Activated CD4-positive, alpha-beta T cell treated with anti-CD3 and anti-CD28 coated beads, Interleukin-2, amount 50 U/mL, for 24 hours (primary cell): ENCODE measurements at regions not wholly inside any gene's neighbourhood (a gene's known extent, or its start where the extent isn't known, plus 50 kb on each side); places are given as distances from the start of the nearest gene placed in this dataset.

Experiments used
- DNase-seq, 2 donors: peaks; one replicate each; pipeline ENCODE4 v3.0.0-alpha.2; 2020; ENCODE audit warnings: low read depth in 1 of 2, low spot score in 1 of 2

DNA sequence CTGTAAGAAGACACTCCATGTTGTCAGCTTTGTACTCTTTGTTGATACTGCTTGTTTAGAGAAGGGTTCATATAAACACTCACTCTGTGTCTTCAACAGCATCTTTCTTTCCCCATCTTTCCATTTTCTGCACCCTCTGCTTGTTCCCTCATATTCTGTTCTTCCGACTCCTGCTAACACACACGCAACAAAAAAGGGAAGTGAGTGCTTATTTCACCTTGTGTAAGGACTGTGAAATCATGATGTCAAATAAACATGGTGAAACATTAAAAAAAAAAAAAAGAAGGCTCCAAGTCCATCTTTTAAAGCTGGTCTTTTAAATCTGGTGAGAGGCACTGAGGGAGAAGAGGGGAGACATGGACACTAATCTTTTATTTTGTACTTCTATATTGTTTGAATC lies 145.4 kb downstream of the RPAP3 start:
- DNase-seq: no peak

DNA sequence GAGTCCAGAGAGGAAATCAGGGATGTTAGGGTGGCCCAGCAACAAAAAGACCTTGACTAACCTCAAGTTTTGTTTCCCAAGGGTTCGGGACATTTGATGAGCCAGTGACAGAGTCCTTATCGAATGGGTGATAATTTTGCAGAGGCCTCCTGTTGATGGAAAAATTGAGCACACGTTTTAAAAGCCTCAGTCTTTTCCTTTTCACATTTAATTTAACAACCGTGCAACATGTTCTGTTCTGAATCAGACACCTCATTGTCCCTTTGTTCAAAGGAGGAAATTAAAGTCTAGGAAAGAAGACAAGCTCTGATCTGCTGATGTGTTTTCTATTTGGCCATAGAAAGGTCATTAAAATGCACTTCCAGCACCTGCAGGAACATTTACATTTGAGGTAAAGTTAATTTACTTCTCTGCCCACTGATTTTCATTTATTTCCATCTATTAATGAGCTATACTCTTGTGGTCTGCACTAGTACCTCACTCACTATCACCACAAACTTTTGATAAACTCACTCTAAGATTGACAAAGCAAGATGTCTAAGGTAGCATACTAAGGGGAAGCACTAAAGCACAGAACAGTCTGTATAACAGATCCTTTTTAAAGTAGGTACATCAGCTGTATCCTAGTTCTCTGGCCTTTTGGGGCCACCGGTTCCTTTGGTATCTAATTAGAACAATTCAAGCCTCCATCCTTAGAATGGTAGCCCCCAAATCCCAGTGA lies 147.0 kb downstream of the RPAP3 start:
- no peak for DNase-seq

DNA sequence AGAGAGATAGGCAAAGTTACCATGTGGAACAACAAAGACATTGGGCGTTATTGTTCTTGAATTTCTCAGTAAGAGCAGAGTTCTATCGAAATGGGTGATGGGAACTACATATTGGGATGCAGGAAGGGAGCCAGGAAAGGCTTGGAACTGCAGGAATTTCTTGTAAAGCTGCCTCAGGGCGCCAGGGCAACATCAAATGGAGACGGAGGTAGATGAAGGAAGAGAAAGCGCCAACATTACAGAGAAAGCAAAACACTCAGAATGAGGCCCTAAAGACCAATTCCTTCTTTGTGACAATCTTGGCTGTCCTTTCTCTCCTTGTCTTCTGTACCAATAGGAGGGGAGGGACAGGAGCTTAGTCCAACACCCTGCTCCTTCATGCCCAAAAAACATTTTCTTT lies 148.4 kb downstream of the RPAP3 start:
- no peak for DNase-seq

DNA sequence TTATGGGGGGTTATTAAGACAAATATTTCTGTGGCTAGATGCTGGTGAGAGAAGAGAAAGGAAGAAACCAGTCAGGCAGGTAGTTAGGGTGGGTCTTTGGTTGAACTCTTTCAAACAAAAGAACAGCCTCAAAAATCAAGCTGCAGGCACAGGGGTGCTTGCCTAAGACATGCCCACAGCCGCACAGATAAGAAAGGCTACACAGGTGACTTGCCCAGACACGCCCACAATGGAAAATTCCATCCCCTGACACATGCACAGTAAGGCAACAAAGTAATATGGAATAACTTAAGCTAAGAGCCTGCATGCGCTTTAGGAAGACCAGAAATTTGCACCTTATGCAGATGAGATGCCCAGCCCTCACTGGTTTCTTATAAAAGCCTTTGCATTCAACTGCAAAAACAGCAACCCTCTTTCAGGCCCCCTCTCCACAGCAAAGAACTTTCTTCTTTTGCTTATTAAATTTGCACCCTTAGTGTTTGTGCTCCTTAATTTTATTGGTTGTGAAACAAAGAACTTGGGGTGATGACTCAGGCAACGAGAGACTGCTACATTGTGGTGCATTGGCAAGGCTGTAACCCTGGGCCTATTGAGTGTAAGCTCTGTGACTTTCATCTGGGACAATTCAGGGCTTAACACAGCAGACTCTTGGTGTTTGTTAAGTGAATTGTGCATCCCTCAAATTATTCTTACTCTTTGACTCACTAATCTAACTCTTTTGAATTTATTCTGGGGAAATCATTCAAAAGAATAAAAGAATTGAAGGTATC lies 149.4 kb downstream of the RPAP3 start:
- no peak for DNase-seq

DNA sequence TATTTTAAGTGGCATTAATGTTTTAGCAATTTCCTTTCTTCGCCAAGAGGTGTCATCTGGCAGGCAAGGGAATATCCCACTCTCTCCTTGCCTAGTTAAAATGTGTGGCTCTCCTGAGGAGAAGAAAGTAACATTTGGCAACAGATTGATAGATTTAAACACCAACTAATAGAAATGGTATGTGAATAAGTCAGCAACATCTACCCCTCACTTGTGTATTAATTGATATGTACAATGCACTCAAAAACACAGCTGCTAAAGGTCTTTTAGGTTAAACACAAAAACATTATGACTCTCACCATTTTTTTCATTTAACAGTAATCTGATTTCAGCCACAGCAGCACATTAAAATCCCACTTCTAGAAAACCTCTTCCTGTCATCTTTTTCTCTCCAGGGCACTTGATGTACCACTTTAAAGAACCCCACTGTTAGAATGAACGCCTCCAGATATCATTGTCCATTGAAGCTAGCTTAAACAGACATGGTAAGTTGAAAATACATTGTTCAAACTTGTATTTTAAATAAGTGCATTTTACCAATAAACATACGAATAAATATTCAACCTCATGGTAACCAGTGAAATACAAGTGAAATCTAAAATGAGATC lies 151.7 kb downstream of the RPAP3 start:
- no peak for DNase-seq

DNA sequence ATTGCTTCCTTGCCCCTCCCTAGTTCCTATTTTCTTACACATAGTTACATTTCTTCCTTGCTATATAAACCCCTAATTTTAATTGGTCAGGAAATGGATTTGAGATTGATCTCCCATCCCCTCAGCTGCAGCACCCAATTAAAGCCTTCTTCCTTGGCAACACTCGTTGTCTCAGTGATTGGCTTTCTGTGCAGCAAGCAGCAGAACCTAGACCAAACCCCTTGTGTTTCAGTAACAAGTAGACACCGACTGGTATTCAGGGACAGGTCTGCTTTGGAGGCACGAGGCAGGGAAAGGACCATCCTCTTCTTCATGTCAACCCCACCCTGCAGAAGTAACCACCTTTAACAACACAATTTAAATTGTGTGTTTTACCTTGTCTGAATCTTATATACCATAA lies 152.6 kb downstream of the RPAP3 start:
- no peak for DNase-seq

DNA sequence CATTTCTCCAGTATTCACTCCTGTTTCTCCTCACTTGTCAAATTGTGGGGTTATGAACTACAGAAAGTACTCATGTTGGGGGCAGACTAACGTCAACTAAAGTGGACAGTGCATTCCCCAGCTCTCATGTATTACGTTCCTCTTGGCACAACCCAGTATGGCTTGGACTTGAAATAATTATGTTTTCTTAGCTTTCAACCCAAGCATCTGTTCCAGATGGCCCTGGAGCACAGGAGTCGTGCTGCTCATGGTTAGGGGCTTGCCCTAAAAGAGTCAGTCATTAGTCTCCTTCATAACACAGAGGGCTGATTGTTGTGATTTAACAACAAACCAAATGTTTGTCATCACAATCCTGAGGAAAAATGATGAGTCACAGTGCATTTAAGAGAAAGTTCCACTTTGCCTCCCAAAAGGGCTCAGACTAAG lies 154.4 kb downstream of the RPAP3 start:
- DNase-seq: no peak

DNA sequence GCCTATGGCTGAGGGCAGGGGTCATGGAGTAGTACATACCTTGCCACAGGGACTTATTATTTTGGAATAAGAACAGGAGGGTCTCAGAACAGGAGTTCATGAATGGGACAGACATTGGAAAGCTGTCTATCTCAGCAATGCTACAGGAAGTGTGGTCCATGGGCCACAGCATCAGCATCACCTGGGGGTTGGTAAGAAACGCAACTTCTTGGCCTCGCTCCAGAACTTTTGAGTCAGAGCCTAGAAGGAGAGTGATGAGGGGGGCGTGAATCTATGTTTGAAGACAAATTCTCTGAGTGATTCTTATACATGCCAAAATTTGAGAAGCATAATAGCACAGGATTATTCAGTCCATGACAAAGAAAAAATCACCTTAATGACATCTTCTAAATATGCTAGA lies 156.6 kb downstream of the RPAP3 start:
- no peak for DNase-seq

DNA sequence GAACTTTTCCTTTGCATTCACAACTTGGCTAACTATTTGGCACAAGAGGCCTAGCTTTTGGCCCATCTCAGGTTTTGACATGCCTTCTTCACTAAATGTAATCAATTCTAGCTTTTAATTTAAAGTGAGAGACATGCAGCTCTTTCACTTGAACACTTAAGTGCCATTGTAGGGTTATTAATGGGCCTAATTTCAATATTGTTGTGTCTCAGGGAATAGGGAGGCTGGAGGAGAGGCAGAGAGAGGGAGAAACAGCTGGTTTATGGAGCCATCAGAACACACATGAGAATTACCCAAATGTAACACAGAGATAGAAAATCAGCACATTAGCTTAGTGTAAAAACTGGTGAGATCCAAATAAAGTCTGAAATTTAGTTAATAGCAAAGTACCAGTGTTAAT lies 157.4 kb downstream of the RPAP3 start:
- DNase-seq: no peak

DNA sequence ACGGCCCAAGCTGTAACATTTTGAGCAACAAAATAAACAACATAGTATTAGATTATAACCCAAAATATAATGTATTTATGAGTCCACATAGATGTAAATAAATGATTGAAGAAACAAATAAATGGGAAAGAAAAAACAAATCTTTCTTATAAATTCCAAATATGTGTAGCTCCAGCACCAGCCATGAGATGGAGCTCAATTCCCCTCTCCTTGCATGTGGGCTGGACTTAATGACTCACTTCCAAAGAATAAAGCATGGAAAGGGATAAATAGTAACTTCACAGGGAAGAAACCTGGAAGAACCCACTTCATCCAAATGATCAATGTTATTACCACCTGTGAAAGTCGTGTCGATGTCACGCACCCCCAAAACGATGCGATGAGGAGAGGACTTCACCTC lies 158.8 kb downstream of the RPAP3 start:
- DNase-seq: no peak

DNA sequence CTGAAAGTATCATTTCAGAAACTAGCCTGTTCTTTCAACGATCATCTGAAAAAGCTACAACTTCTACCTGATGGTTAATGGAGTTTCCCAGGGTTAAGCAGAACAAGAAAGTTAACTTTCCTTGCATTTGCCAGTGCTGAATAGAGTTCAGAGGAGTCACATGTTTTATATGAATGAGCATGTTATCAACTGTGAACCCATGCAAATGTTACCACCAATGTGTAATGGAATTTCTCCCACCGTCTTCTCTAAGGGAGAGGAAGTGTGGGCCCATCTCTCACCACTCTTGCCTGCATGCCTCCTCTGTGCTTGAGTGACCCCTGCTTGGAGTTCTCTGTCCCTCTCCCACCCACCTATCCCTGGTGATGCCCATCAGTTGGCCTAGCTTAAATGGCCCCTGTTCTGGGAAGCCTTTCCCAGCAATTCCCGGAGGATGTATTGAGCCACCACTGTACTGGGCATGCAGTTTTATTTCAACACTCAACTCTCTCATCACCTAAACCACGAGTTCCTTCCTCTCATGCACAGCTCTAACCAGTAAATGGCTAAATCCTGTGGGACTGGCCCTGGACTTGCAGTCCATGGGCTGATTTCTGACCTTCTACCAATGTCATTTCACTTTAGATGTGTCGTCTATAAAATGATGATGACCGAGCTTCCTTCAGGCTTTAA lies 159.8 kb downstream of the RPAP3 start:
- no peak for DNase-seq

DNA sequence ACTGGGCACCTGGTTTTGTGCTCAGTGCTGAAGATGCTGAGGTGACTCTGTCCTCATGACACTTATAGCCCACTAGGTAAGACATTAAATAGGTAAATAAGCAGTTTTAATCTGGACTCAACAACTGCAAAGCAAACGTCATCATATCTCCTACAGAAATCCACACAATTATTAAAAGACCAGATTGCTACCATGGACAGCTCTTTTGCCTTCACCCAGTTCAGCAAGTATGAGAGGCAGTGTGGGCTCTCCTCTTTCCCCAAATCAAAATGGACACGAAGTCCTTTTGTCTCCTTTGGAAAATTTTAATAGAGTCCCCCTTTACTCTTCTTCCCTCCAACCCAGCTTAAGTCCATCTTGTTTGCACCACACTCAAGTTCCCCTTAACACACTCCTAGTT lies 171.1 kb downstream of the RPAP3 start:
- no peak for DNase-seq

DNA sequence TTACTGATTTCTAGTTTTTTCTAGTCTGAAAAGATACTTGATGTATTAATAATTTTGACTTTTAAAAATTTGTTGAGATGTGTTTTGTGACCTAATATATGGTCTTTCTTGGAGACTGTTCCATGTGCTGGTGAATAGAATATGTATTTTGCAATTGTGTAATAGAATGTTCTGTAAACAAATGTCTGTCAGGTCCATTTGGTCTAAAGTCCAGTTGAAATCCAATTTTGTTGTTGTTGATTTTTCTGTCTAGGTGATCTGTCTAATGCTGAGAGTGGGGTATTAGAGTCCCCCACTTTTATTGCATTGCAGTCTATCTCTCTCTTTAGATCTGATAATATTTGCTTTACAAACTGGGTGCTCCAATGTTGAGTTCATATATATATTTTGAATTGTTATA lies 175.8 kb downstream of the RPAP3 start:
- no peak for DNase-seq

DNA sequence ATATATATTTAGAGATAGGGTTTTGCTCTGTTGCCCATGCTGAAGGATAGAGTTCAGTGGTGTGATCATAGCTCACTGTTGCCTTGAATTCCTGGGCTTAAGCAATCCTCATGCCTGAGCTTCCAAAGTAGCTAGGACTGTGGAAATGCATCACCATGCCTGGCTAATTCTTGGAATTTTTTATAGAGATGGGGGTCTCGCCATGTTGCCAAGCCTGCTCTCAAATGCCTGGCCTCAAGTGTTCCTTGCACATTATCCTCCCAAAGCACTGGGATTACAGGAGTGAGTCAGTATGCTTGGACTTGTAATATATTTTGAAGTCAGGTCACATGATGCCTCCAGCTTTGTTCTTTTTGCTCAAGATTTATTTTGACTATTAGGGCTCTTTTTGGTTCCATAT lies 178.0 kb downstream of the RPAP3 start:
- no peak for DNase-seq

DNA sequence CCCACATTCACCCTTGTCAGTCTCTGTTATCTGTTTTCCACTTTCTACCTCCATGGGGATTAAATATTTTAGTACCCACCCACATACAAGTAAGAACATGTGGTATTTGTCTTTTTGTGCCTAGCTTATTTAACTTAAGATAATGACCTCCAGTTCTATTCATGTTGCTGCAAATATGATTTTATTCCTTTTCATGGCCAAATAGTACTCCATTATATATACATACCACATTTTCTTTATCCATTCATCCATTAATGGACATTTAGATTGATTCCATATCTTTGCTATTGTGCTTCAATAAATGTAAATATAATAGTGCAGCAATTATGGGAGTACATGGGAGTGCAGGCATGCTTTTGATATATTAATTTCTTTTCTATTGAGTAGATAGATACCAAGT lies 185.8 kb downstream of the RPAP3 start:
- DNase-seq: no peak

DNA sequence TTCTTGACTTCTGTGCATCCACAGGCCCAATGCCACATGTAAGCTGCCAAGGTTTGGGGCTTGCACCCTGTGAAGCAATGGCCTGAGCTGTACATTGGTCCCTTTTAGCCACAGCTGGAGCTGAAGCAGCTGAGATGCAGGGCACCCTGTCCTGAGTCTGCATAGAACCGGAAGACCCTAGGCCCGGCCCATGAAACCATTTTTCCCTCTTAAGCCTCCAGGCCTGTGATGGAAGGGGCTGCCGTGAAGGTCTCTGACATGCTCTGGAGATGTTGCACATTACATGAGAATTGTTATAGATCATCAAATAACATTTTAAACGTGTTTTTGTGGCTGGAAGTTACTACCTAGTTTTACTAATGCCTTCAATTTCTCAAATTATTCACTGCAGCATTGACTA lies 188.7 kb downstream of the RPAP3 start:
- no peak for DNase-seq

DNA sequence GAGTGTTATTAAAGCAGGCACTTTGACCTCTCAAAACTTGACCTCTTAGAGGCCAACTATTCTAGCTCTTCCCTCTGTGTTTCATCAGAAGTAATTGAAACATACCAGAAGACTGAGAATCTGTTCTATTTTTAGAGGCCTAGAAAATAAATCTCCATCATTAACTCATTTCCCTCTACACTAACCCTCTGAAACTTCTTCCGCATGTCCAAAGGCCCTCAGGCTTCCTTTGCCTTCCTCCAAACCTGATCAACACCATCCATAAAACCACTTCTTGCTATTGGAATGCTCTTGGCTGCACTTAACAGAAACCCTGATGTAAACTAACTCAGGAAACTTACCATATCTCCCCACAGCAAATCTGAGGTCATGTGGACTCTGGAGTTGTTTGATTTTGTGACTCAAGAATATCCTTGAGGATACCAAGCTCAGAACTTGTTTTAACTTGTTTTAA lies 196.4 kb downstream of the RPAP3 start:
- DNase-seq: no peak

DNA sequence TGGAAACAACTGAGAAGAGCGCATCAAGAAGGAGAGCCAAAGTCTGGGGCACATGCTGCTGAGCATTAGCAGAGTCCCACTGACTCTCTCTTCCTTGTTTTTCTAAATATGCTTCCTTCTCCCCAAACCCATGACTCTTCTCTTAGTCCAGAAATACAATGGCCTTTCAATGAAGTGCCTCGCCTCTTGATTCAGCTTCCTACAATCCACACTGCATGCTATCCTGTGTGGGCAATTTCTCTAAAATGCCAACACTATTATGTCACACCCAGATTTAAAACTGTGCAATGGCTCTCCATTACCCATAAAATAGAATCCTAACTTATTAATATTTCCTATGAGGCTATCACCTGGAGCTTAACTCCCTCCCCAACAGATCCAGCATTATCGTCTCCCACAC lies 198.6 kb downstream of the RPAP3 start:
- DNase-seq: no peak

DNA sequence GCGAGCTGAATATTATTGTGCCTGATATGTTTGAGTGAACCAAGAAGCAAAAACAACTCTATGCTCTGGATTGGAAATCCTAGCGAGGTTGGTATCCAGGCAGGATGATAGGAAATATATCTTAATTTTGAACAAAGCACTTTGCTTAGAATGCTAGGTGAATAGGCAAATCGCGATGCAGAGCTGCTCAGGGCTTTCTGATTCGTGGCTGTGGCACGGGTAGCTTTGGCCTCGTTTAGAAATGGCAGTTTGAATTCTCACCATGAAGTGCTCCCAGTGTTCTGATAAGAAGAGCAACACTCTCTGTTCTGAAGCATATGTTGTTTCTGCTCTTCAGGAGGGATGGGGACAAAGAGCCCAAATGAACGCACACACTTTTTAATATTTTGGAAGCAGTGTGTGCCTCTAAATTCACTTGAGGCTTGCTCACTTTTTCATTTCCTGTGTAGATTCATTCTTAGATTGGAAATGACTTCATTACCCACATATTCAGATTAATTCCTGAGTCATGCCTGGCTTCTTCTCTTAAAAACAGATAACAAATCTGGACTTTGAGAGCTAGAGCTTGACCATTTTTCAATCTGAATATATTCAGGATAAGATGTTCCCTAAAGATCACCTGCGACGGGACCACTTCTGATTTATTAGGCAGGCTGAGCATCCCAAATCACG lies 200.9 kb downstream of the RPAP3 start:
- DNase-seq: no peak

DNA sequence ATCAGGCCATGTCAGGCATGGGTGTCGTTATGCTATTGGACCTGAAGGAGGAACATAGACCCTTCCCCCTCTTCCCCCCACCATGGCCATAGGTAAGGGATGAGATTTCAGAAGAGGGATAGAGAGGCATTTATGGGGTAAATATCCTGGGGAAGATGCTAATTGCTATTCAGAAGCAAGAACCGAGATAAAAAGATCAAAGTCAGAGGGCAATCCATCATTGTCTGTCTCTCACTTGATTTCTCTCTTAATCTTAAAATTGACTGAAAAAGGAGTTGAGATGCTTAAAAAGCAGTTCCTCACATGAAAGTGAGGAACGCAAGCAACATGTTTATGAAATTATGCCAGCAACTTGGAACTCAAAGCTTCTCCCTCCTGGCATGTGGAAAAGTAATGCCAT lies 212.0 kb downstream of the RPAP3 start:
- no peak for DNase-seq
